Mesodermal cell (in vitro differentiated cells): ENCODE measurements at regions not wholly inside any gene's neighbourhood (a gene's known extent, or its start where the extent isn't known, plus 50 kb on each side); places are given as distances from the start of the nearest gene placed in this dataset.

ENCODE experiments used
- H3K27ac ChIP-seq: 2 replicates; pipeline ENCODE4 v1.7.0; 2013; ENCODE audit warnings: mild to moderate bottlenecking, low read depth, low read length, moderate library complexity; ENCODE audit not compliant: severe bottlenecking
- H3K36me3 ChIP-seq: 2 replicates; pipeline ENCODE4 v1.7.1; 2013; ENCODE audit warnings: mild to moderate bottlenecking, low read length, moderate library complexity; ENCODE audit not compliant: control insufficient read depth, insufficient read depth
- H3K4me1 ChIP-seq: one replicate; pipeline ENCODE4 v1.7.1; 2013; ENCODE audit warnings: mild to moderate bottlenecking, low read length; ENCODE audit not compliant: insufficient read depth, control insufficient read depth, poor library complexity, severe bottlenecking
- H3K4me3 ChIP-seq: 2 replicates; pipeline ENCODE4 v1.7.0; 2013; ENCODE audit warnings: low read length, control low read depth, mild to moderate bottlenecking; ENCODE audit not compliant: insufficient read depth, poor library complexity, severe bottlenecking; ENCODE audit errors: extremely low read depth
- H3K9me3 ChIP-seq: 2 replicates; pipeline ENCODE4 v1.7.1; 2013; ENCODE audit warnings: mild to moderate bottlenecking, low read length, moderate library complexity; ENCODE audit not compliant: control insufficient read depth
- WGBS, 2 experiments: methylation state at CpG; one replicate each; pipeline ENCODE4 v1.1.5; 2013; ENCODE audit warnings: missing lambda C conversion rate in 2 of 2; ENCODE audit not compliant: insufficient coverage in 2 of 2; 5-methylcytosine and 5-hydroxymethylcytosine counted together

GRCh38 chr1:184311580-184311979 lies 75.2 kb upstream of the C1orf21 start:
- 90% methylated on average over 2 of the region's 2 CpGs; no CpG with 5 or more reads in 1 of the 2 experiments for WGBS, 2 experiments
- Histone ChIP-seq H3K27ac (no peak overlapping the region), H3K4me3 (no peak overlapping the region), H3K4me1 (no peaks in the 10 kb centered on the region), H3K9me3 (no peaks in the 10 kb centered on the region), H3K36me3 (no peaks in the 10 kb centered on the region)

DNA sequence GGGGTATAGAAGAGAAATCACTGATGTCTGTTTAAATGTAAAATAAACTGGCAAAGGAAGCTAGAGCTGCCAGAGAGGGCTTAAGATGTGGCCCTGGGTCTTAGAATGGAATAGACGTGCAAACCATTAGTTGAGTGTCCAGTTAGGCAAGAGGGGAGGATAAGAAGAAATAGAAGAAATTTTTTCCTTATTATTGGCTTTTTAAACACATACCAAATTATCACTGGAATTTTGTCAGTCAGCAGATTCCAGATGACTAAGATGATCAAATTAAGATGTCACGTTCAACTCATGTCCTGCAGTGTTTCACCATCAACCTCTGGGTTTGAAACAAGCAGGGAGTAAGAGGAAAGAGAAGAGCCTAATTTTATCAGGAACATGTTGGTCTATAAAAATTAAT lies 71.6 kb upstream of the C1orf21 start:
- Histone ChIP-seq H3K27ac (no peak overlapping the region), H3K4me1 (no peaks in the 10 kb centered on the region), H3K36me3 (no peaks in the 10 kb centered on the region), H3K4me3 (no peak overlapping the region), H3K9me3 (no peaks in the 10 kb centered on the region)
- no CpG with 5 or more reads among the region's 2 CpGs for WGBS, 2 experiments

DNA sequence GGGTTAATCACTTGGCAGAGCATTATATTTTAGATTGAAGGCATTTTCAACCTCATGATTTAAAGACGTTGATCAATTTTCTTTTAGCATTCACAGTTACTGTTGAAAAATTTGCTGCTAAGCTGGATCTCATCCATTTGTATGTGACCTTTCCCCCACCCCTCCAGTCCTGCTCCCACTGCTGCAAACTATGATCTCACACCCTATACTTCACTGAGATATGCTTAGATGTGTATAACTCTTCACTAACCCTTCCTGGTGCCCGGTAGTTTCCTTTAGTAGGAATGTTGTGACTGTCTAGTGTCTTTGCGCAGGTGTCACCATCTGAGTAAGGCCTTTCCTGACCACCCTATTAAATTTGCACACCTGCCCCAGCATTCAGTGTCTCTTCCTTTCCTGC lies 67.0 kb upstream of the C1orf21 start:
- H3K4me1 ChIP-seq, result no peaks in the 10 kb centered on the region
- no peaks in the 10 kb centered on the region for H3K36me3 ChIP-seq
- no peak overlapping the region for H3K4me3 ChIP-seq
- no peak overlapping the region for H3K27ac ChIP-seq
- no peaks in the 10 kb centered on the region for H3K9me3 ChIP-seq
- WGBS, 2 experiments, result no CpG with 5 or more reads among the region's 3 CpGs

DNA sequence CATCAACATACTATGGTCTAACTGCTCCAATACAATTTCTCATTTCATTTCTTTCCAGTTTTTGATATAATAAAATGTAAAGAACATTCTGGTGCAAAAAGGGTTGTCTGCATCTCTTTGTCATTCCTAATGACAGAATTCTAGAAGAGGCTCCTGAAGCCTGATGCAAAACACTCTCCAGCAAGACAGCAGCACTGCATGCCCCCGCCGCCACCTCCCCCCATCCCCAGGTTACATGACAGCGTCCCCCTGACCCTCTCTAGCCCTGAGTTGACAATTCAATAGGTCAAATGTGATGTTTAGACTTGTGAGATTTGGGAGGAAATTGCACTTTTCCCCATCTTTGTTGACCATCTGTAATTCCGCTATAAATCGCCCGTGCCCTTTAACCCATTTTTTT lies 64.6 kb upstream of the C1orf21 start:
- no peak overlapping the region for H3K27ac ChIP-seq
- no CpG with 5 or more reads among the region's 6 CpGs for WGBS, 2 experiments
- no peaks in the 10 kb centered on the region for H3K9me3 ChIP-seq
- H3K36me3 ChIP-seq, result no peaks in the 10 kb centered on the region
- no peak overlapping the region for H3K4me3 ChIP-seq
- no peaks in the 10 kb centered on the region for H3K4me1 ChIP-seq

DNA sequence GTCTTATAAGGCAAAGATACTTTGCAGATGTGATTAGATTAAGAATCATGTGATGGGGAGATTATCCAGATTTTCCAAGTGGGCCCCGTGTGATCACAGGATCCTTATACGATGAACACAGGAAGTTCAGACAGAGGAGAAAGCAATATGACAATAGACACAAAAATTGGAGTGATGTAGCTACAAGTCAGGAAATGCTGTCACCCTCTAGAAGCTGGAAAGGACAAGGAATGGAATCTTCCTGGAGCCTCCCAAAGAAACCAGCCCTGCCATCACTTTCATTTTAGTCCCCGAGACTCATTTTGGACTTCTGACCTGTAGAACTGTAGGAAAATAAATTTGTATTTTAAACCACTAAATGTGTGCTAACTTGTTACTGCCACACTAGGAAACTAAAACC lies 61.9 kb upstream of the C1orf21 start:
- no peaks in the 10 kb centered on the region for H3K36me3 ChIP-seq
- H3K4me3 ChIP-seq, result no peak overlapping the region
- no peak overlapping the region for H3K27ac ChIP-seq
- H3K9me3 ChIP-seq, result no peaks in the 10 kb centered on the region
- WGBS, 2 experiments, result 90 to 96% methylated on average over 2 of the region's 3 CpGs
- H3K4me1 ChIP-seq, result no peaks in the 10 kb centered on the region

- H3K27ac ChIP-seq, result no peak overlapping the region
- 90 to 94% methylated on average over 2 to 3 of the region's 6 CpGs for WGBS, 2 experiments
- H3K4me1 ChIP-seq, result no peaks in the 10 kb centered on the region
- H3K4me3 ChIP-seq, result no peak overlapping the region
- H3K36me3 ChIP-seq, result no peaks in the 10 kb centered on the region
- no peaks in the 10 kb centered on the region for H3K9me3 ChIP-seq
Observed at GRCh38 chr1:184326278-184326677, 60.6 kb upstream of the C1orf21 start.

- H3K4me3 ChIP-seq, result no peak overlapping the region
- H3K36me3 ChIP-seq, result no peaks in the 10 kb centered on the region
- H3K27ac ChIP-seq, result no peak overlapping the region
- no peaks in the 10 kb centered on the region for H3K4me1 ChIP-seq
- 84 to 96% methylated on average over 3 of the region's 7 CpGs for WGBS, 2 experiments
- peaks cover 11% of the 10 kb centered on the region for H3K9me3 ChIP-seq
Observed at GRCh38 chr1:184329245-184329953, 57.4 kb upstream of the C1orf21 start.

- WGBS, 2 experiments, result 89 to 90% methylated on average over 4 of the region's 7 CpGs
- no peaks in the 10 kb centered on the region for H3K36me3 ChIP-seq
- H3K4me3 ChIP-seq, result no peak overlapping the region
- no peak overlapping the region for H3K27ac ChIP-seq
- peaks cover 11% of the 10 kb centered on the region for H3K9me3 ChIP-seq
- H3K4me1 ChIP-seq, result no peaks in the 10 kb centered on the region
Observed at GRCh38 chr1:184329962-184330868, 56.6 kb upstream of the C1orf21 start.

GRCh38 chr1:184330875-184331274 lies 56.0 kb upstream of the C1orf21 start:
- WGBS, 2 experiments, result 90 to 100% methylated on average over 2 to 4 of the region's 4 CpGs
- Histone ChIP-seq H3K4me1 (no peaks in the 10 kb centered on the region), H3K36me3 (no peaks in the 10 kb centered on the region), H3K4me3 (no peak overlapping the region), H3K27ac (no peak overlapping the region), H3K9me3 (peaks cover 11% of the 10 kb centered on the region)
